Smooth muscle cell (in vitro differentiated cells): ENCODE measurements at regions not wholly inside any gene's neighbourhood (a gene's known extent, or its start where the extent isn't known, plus 50 kb on each side); places are given as distances from the start of the nearest gene placed in this dataset.

Experiments
- DNase-seq: peaks from one replicate; lab custom pipeline; 2025; ENCODE audit not compliant: unreplicated experiment; lab: John Stamatoyannopoulos, UW
- H2AFZ ChIP-seq: fragments of 200-600 bp; sonication (generic); 2 replicates; pipeline ENCODE4 v1.6.0; 2016; ENCODE audit warnings: antibody characterized with exemption, low read depth, mild to moderate bottlenecking
- H3F3A ChIP-seq: fragments of 200-600 bp; sonication (generic); 2 replicates; pipeline ENCODE4 v1.6.0; 2017; ENCODE audit warnings: antibody characterized with exemption, low read depth
- H3K27ac ChIP-seq: fragments of 200-600 bp; sonication (generic); 2 replicates; pipeline ENCODE4 v1.5.1; 2016; ENCODE audit warnings: low read depth, mild to moderate bottlenecking
- H3K27me3 ChIP-seq: fragments of 200-600 bp; sonication (generic); 2 replicates; pipeline ENCODE4 v1.6.1; 2016; ENCODE audit warnings: low read depth, mild to moderate bottlenecking
- H3K36me3 ChIP-seq: fragments of 200-600 bp; sonication (generic); 2 replicates; pipeline ENCODE4 v1.5.1; 2016; ENCODE audit warnings: low read depth
- H3K4me1 ChIP-seq: fragments of 200-600 bp; sonication (generic); 2 replicates; pipeline ENCODE4 v1.5.1; 2016; ENCODE audit warnings: low read depth
- H3K4me2 ChIP-seq: fragments of 200-600 bp; sonication (generic); 2 replicates; pipeline ENCODE4 v1.6.0; 2016; ENCODE audit warnings: mild to moderate bottlenecking
- H3K4me3 ChIP-seq: fragments of 200-600 bp; sonication (generic); 2 replicates; pipeline ENCODE4 v1.5.1; 2016; ENCODE audit warnings: mild to moderate bottlenecking
- H3K79me2 ChIP-seq: fragments of 200-600 bp; sonication (generic); 2 replicates; pipeline ENCODE4 v1.6.0; 2016; ENCODE audit warnings: low read depth, mild to moderate bottlenecking
- H3K9ac ChIP-seq: fragments of 200-600 bp; sonication (generic); 2 replicates; pipeline ENCODE4 v1.6.0; 2016; ENCODE audit warnings: low read depth
- H3K9me3 ChIP-seq: fragments of 200-600 bp; sonication (generic); replicated peaks from 2 replicates; pipeline ENCODE4 v1.5.1; 2016; ENCODE audit warnings: low read depth
- H4K20me1 ChIP-seq: fragments of 200-600 bp; sonication (generic); 2 replicates; pipeline ENCODE4 v1.6.0; 2016; ENCODE audit warnings: low read depth
- WGBS: methylation state at CpG from one replicate; pipeline ENCODE4 v1.1.7; 2016; ENCODE audit warnings: low lambda C conversion rate; 5-methylcytosine and 5-hydroxymethylcytosine counted together
- TF ChIP-seq, protein P1 (sequence below): fragments of 200-600 bp; sonication (generic); IDR thresholded peaks from 2 replicates; pipeline ENCODE4 v1.5.1; 2017; ENCODE audit warnings: borderline replicate concordance, mild to moderate bottlenecking, antibody characterized with exemption; ENCODE audit not compliant: insufficient read depth, poor library complexity, severe bottlenecking

DNA sequence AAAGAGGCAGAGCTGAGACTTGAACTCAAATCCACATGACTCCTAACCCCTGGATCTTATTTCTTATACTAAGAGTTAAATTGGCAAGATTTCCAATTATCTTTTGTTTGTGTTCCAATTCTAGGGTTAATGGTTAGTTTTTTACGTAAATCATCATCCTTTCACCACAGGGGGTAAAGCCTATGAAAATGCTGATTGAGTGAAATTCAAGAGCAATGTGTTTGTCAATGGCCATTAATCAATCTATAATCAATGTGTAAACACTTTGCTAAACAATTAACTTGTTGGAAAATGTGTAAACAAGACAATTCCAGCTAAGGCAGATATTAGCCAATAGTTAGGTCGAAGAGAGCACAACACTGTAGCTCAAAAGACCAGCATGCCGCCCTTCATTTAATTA, 376.5 kb upstream of the ACVR2A start:
- H3K79me2 ChIP-seq, result no peaks in the 10 kb centered on the region
- H2AFZ ChIP-seq, result no peak overlapping the region
- 91% methylated on average over 3 of the region's 3 CpGs for WGBS
- DNase-seq, result no peak
- no peaks in the 10 kb centered on the region for H3K9me3 ChIP-seq
- H3K4me1 ChIP-seq, result peaks cover 18% of the 10 kb centered on the region
- no peaks in the 10 kb centered on the region for H3K36me3 ChIP-seq
- H3K9ac ChIP-seq, result no peak overlapping the region
- H3K4me3 ChIP-seq, result no peak overlapping the region
- no peak overlapping the region for H3K27ac ChIP-seq
- no peaks in the 10 kb centered on the region for H4K20me1 ChIP-seq
- H3F3A ChIP-seq, result no peaks in the 10 kb centered on the region
- TF ChIP-seq, protein P1, sequence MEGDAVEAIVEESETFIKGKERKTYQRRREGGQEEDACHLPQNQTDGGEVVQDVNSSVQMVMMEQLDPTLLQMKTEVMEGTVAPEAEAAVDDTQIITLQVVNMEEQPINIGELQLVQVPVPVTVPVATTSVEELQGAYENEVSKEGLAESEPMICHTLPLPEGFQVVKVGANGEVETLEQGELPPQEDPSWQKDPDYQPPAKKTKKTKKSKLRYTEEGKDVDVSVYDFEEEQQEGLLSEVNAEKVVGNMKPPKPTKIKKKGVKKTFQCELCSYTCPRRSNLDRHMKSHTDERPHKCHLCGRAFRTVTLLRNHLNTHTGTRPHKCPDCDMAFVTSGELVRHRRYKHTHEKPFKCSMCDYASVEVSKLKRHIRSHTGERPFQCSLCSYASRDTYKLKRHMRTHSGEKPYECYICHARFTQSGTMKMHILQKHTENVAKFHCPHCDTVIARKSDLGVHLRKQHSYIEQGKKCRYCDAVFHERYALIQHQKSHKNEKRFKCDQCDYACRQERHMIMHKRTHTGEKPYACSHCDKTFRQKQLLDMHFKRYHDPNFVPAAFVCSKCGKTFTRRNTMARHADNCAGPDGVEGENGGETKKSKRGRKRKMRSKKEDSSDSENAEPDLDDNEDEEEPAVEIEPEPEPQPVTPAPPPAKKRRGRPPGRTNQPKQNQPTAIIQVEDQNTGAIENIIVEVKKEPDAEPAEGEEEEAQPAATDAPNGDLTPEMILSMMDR, result no peak
- H3K27me3 ChIP-seq, result no peaks in the 10 kb centered on the region
- H3K4me2 ChIP-seq, result no peak overlapping the region

DNA sequence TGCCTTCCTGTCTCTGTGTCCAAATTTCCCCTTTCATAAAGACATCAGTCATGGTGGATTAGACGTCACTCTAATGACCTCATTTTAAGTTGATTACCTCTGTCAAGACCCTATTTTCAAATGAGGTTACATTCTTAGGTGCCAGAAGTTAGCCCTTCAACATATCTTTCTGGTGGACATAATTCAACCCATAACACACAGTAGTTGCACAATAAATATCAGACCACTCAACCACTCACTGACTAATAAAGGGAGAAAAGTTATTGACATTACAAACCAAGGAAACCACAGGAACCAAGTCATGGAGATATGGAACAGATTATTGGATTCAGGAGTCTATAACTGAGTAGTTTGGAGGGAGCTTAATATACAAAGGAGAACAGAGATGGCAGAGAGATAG, 377.4 kb upstream of the ACVR2A start:
- H3K4me1 ChIP-seq, result peaks cover 18% of the 10 kb centered on the region
- H3K27ac ChIP-seq, result no peak overlapping the region
- H3K4me2 ChIP-seq, result no peak overlapping the region
- H4K20me1 ChIP-seq, result no peaks in the 10 kb centered on the region
- H3K79me2 ChIP-seq, result no peaks in the 10 kb centered on the region
- TF ChIP-seq, protein P1, result no peak
- no peaks in the 10 kb centered on the region for H3K27me3 ChIP-seq
- H3K9me3 ChIP-seq, result no peaks in the 10 kb centered on the region
- H3K36me3 ChIP-seq, result no peaks in the 10 kb centered on the region
- no peak overlapping the region for H2AFZ ChIP-seq
- no peaks in the 10 kb centered on the region for H3F3A ChIP-seq
- H3K9ac ChIP-seq, result no peak overlapping the region
- no peak overlapping the region for H3K4me3 ChIP-seq
- WGBS, result 67% methylated on average over 1 of the region's 1 CpG
- no peak for DNase-seq

DNA sequence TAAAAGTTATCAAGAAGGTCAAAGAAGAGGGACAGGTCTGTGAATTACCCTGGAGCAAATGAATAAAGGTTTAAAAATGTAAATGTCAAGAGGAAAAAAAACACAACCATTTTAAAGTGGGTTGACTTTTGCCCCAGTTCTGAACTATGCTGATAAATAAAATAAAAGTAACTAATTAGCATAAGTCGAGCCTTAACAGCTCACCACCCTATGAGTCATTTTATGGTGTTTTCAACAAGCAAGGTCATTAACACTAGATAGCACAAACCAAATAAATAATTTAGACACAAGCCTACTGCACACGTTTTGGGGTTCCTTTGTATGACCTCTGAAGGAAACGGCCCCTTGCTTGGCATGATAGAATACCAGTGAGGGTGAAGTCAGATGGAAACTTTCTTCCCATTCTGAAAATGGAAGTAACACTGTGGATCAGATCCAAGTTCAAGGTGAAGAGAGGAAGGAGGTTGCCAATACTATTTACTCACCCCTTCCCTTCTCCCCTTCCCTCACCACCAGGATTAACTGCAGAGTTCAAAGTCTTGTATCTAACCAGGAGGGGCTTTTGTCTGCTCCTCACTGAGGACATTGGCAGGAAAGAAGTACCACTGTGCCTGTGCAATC, 380.0 kb upstream of the ACVR2A start:
- H2AFZ ChIP-seq, result no peak overlapping the region
- no peaks in the 10 kb centered on the region for H4K20me1 ChIP-seq
- no peaks in the 10 kb centered on the region for H3K9me3 ChIP-seq
- no peak for DNase-seq
- TF ChIP-seq, protein P1, result no peak
- H3K9ac ChIP-seq, result no peak overlapping the region
- no peaks in the 10 kb centered on the region for H3K79me2 ChIP-seq
- H3K4me2 ChIP-seq, result no peak overlapping the region
- H3F3A ChIP-seq, result no peaks in the 10 kb centered on the region
- H3K27ac ChIP-seq, result no peak overlapping the region
- no peaks in the 10 kb centered on the region for H3K36me3 ChIP-seq
- H3K4me1 ChIP-seq, result peaks cover 13% of the 10 kb centered on the region
- H3K4me3 ChIP-seq, result no peak overlapping the region
- no peaks in the 10 kb centered on the region for H3K27me3 ChIP-seq
- WGBS, result 45% methylated on average over 3 of the region's 3 CpGs

- Histone ChIP-seq H3K36me3 (no peaks in the 10 kb centered on the region), H3K27me3 (no peaks in the 10 kb centered on the region), H2AFZ (no peak overlapping the region), H3K4me3 (no peak overlapping the region), H3K27ac (no peak overlapping the region), H3K9ac (no peak overlapping the region), H3K4me2 (no peak overlapping the region), H3K9me3 (no peaks in the 10 kb centered on the region), H4K20me1 (no peaks in the 10 kb centered on the region), H3K4me1 (peaks cover 5% of the 10 kb centered on the region), H3F3A (no peaks in the 10 kb centered on the region), H3K79me2 (no peaks in the 10 kb centered on the region)
- 86% methylated on average over 8 of the region's 8 CpGs for WGBS
- DNase-seq, result no peak
- TF ChIP-seq, protein P1, result no peak
Measured at GRCh38 chr2:147463881-147464520, 380.8 kb upstream of the ACVR2A start.
